Cardiac muscle cell (in vitro differentiated cells and primary cell): ENCODE measurements at regions not wholly inside any gene's neighbourhood (a gene's known extent, or its start where the extent isn't known, plus 50 kb on each side); places are given as distances from the start of the nearest gene placed in this dataset.

Experiments
- DNase-seq, 2 donors: peaks; one replicate each; pipeline versions ENCODE4 v3.0.0 to v3.0.0-alpha.2; 2010 to 2017; ENCODE audit warnings: low read depth in 1 of 2, low spot score in 1 of 2
- H3K27ac ChIP-seq: fragments of 200-600 bp; sonication (generic); 2 replicates; pipeline ENCODE4 v1.5.1; 2016
- H3K27me3 ChIP-seq: fragments of 200-600 bp; sonication (generic); 2 replicates; pipeline ENCODE4 v1.6.0; 2016; ENCODE audit warnings: control low read depth
- H3K36me3 ChIP-seq: fragments of 200-600 bp; sonication (generic); 2 replicates; pipeline ENCODE4 v1.5.1; 2016; ENCODE audit warnings: control low read depth
- H3K4me1 ChIP-seq: fragments of 200-600 bp; sonication (generic); 2 replicates; pipeline ENCODE4 v1.8.1; 2017; ENCODE audit warnings: low read depth, mild to moderate bottlenecking, mixed run types
- H3K4me3 ChIP-seq: fragments of 200-600 bp; sonication (generic); 2 replicates; pipeline ENCODE4 v1.5.1; 2016; ENCODE audit warnings: mild to moderate bottlenecking
- H3K9me3 ChIP-seq: fragments of 200-600 bp; sonication (generic); 2 replicates; pipeline ENCODE4 v1.5.1; 2017; ENCODE audit warnings: low read depth, mild to moderate bottlenecking, control low read depth
- CTCF ChIP-seq: IDR thresholded peaks from 2 replicates; pipeline ENCODE4 v1.5.1; 2012; ENCODE audit warnings: low read depth, mild to moderate bottlenecking, low read length

GRCh38 chr13:90565985-90566713 lies 781.3 kb upstream of the MIR17HG start:
- H3K4me3 ChIP-seq: no peak overlapping the region
- H3K36me3 ChIP-seq: no peaks in the 10 kb centered on the region
- no peaks in the 10 kb centered on the region for H3K9me3 ChIP-seq
- no peaks in the 10 kb centered on the region for H3K4me1 ChIP-seq
- TF ChIP-seq CTCF: no peak
- no peak overlapping the region for H3K27ac ChIP-seq
- H3K27me3 ChIP-seq: no peaks in the 10 kb centered on the region
- DNase-seq: no peak

- H3K4me3 ChIP-seq: no peak overlapping the region
- no peak for DNase-seq
Measured at GRCh38 chr13:90568165-90568564, 779.3 kb upstream of the MIR17HG start.

GRCh38 chr13:90576067-90576466 lies 771.4 kb upstream of the MIR17HG start:
- no peaks in the 10 kb centered on the region for H3K4me1 ChIP-seq
- no peaks in the 10 kb centered on the region for H3K36me3 ChIP-seq
- no peak for DNase-seq
- no peaks in the 10 kb centered on the region for H3K9me3 ChIP-seq
- H3K27ac ChIP-seq: no peak overlapping the region
- TF ChIP-seq CTCF: no peak
- H3K27me3 ChIP-seq: no peaks in the 10 kb centered on the region
- H3K4me3 ChIP-seq: no peak overlapping the region

More at GRCh38 chr13:90568165-90568564, 779.3 kb upstream of the MIR17HG start:
- Histone ChIP-seq H3K36me3 (no peaks in the 10 kb centered on the region), H3K27ac (no peak overlapping the region), H3K27me3 (no peaks in the 10 kb centered on the region), H3K9me3 (no peaks in the 10 kb centered on the region), H3K4me1 (no peaks in the 10 kb centered on the region)
- TF ChIP-seq CTCF: no peak

GRCh38 chr13:90577726-90578125 lies 769.8 kb upstream of the MIR17HG start:
- Histone ChIP-seq H3K27me3 (no peaks in the 10 kb centered on the region), H3K4me3 (no peak overlapping the region), H3K36me3 (no peaks in the 10 kb centered on the region), H3K27ac (no peak overlapping the region), H3K4me1 (no peaks in the 10 kb centered on the region), H3K9me3 (no peaks in the 10 kb centered on the region)
- DNase-seq: no peak
- no peak for TF ChIP-seq CTCF

GRCh38 chr13:90585392-90585791 lies 762.1 kb upstream of the MIR17HG start:
- TF ChIP-seq CTCF: no peak
- H3K27ac ChIP-seq: no peak overlapping the region
- H3K4me3 ChIP-seq: no peak overlapping the region
- H3K36me3 ChIP-seq: no peaks in the 10 kb centered on the region
- H3K9me3 ChIP-seq: no peaks in the 10 kb centered on the region
- no peak for DNase-seq
- H3K4me1 ChIP-seq: no peaks in the 10 kb centered on the region
- H3K27me3 ChIP-seq: no peaks in the 10 kb centered on the region
